Keratinocyte (primary cell): ENCODE measurements at regions not wholly inside any gene's neighbourhood (a gene's known extent, or its start where the extent isn't known, plus 50 kb on each side); places are given as distances from the start of the nearest gene placed in this dataset.

Experiments used
- DNase-seq: peaks from one replicate; pipeline ENCODE4 v3.0.0-alpha.2; 2011; ENCODE audit warnings: low read depth, missing footprints, low spot score
- FAIRE-seq: peaks from 2 replicates; lab custom pipeline; 2011; peaks lifted over from hg19 to GRCh38; lab: Jason Lieb, UNC
- H2AFZ ChIP-seq: 2 replicates; pipeline ENCODE4 v1.6.0; 2012; ENCODE audit warnings: low read length, control low read depth, inconsistent platforms; ENCODE audit not compliant: control insufficient read depth
- H3K27ac ChIP-seq: 2 replicates; pipeline ENCODE4 v1.5.1; 2011; ENCODE audit warnings: low read length; ENCODE audit not compliant: control insufficient read depth, insufficient read depth
- H3K27me3 ChIP-seq: 3 replicates; pipeline ENCODE4 v1.6.0; 2011; ENCODE audit warnings: low read length; ENCODE audit not compliant: control insufficient read depth, insufficient read depth; ENCODE audit errors: extremely low read depth
- H3K36me3 ChIP-seq, 2 experiments: 2 replicates in 1 of 2; 3 replicates in 1 of 2; pipeline ENCODE4 v1.5.1; 2011; ENCODE audit warnings: low read length in 2 of 2, mild to moderate bottlenecking in 1 of 2; ENCODE audit not compliant: control insufficient read depth in 2 of 2, insufficient read depth in 2 of 2; ENCODE audit errors: extremely low read depth in 1 of 2
- H3K4me1 ChIP-seq: 3 replicates; pipeline ENCODE4 v1.5.1; 2011; ENCODE audit warnings: low read length; ENCODE audit not compliant: control insufficient read depth, insufficient read depth; ENCODE audit errors: extremely low read depth
- H3K4me2 ChIP-seq: 3 replicates; pipeline ENCODE4 v1.6.0; 2011; ENCODE audit warnings: low read depth, low read length; ENCODE audit not compliant: control insufficient read depth, insufficient read depth; ENCODE audit errors: extremely low read depth
- H3K4me3 ChIP-seq, 3 experiments: fragments of 200-600 bp in 1 of 3; sonication (generic) in 1 of 3; 2 replicates in 2 of 3; 3 replicates in 1 of 3; pipeline ENCODE4 v1.5.1; 2011 to 2016; ENCODE audit warnings: low read length in 3 of 3, mild to moderate bottlenecking in 3 of 3, control low read depth in 2 of 3, inconsistent platforms in 1 of 3, low read depth in 1 of 3, mixed read lengths in 1 of 3, mixed run types in 1 of 3, moderate library complexity in 1 of 3; ENCODE audit not compliant: control insufficient read depth in 2 of 3, insufficient read depth in 2 of 3; ENCODE audit errors: extremely low read depth in 1 of 3
- H3K79me2 ChIP-seq: 2 replicates; pipeline ENCODE4 v1.6.0; 2012; ENCODE audit warnings: low read length; ENCODE audit not compliant: control insufficient read depth, insufficient read depth
- H3K9ac ChIP-seq: 3 replicates; pipeline ENCODE4 v1.6.0; 2011; ENCODE audit warnings: low read length; ENCODE audit not compliant: control insufficient read depth, insufficient read depth; ENCODE audit errors: extremely low read depth
- H3K9me1 ChIP-seq: 3 replicates; pipeline ENCODE4 v1.6.0; 2011; ENCODE audit warnings: low read length; ENCODE audit not compliant: control insufficient read depth, insufficient read depth; ENCODE audit errors: extremely low read depth
- H3K9me3 ChIP-seq: 2 replicates; pipeline ENCODE4 v1.5.1; 2012; ENCODE audit warnings: low read depth, low read length; ENCODE audit not compliant: control insufficient read depth
- H4K20me1 ChIP-seq: 3 replicates; pipeline ENCODE4 v1.6.0; 2011; ENCODE audit warnings: low read length; ENCODE audit not compliant: control insufficient read depth, insufficient read depth; ENCODE audit errors: extremely low read depth
- EZH2 ChIP-seq: IDR thresholded peaks from one replicate; pipeline ENCODE4 v1.6.1; 2012; ENCODE audit warnings: inconsistent platforms, mild to moderate bottlenecking, low read length, moderate library complexity
- dilution Hi-C: fragments of 300-500 bp; cut with MboI; formaldehyde crosslinking; loops from one replicate; pipeline ENCODE4 v1.7.0; 2020; ENCODE audit warnings: low sequenced_read_pairs; ENCODE audit not compliant: extremely low pct_ligation_motif_present
- TF ChIP-seq, protein P1 (sequence below), 3 experiments: IDR thresholded peaks in 1 of 3; conservative IDR thresholded peaks in 1 of 3; optimal IDR thresholded peaks in 1 of 3; 2 replicates in 2 of 3; 3 replicates in 1 of 3; pipeline versions ENCODE3 to v1.5.1; 2011; ENCODE audit warnings: low read length in 3 of 3, mild to moderate bottlenecking in 3 of 3, moderate library complexity in 2 of 3, control low read depth in 1 of 3, inconsistent platforms in 1 of 3; ENCODE audit not compliant: insufficient read depth in 2 of 3; ENCODE audit errors: extremely low read depth in 1 of 3

DNA sequence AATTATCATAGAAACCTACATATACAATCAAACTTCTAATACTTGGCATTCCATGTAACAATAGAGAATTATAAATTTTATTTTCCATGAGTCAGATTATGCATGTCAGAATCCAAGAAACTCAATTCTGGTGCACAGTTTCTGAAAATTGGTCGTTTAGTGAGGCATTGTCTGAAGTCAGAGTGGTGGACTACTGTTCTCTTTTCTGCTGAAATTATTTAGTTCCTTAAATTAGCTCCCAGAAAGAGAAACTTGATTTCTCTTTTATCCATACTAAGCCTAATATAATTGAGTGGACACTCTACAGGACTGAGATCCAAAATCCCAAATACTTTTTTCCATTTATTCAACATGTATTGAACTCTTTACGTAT, 265.5 kb downstream of the ALDH8A1 start:
- no peaks in the 10 kb centered on the region for H3K79me2 ChIP-seq
- no peaks in the 10 kb centered on the region for H3K9me3 ChIP-seq
- no peaks in the 10 kb centered on the region for H3K9me1 ChIP-seq
- no peak overlapping the region for H2AFZ ChIP-seq
- TF ChIP-seq, protein P1, sequence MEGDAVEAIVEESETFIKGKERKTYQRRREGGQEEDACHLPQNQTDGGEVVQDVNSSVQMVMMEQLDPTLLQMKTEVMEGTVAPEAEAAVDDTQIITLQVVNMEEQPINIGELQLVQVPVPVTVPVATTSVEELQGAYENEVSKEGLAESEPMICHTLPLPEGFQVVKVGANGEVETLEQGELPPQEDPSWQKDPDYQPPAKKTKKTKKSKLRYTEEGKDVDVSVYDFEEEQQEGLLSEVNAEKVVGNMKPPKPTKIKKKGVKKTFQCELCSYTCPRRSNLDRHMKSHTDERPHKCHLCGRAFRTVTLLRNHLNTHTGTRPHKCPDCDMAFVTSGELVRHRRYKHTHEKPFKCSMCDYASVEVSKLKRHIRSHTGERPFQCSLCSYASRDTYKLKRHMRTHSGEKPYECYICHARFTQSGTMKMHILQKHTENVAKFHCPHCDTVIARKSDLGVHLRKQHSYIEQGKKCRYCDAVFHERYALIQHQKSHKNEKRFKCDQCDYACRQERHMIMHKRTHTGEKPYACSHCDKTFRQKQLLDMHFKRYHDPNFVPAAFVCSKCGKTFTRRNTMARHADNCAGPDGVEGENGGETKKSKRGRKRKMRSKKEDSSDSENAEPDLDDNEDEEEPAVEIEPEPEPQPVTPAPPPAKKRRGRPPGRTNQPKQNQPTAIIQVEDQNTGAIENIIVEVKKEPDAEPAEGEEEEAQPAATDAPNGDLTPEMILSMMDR (optimal IDR thresholded peaks at IDR 0.05 in 1 of 3, IDR thresholded peaks at IDR 0.05 in 1 of 3, conservative IDR thresholded peaks at IDR 0.05 in 1 of 3; ENCODE audit: extremely low read depth in 1 of 3, insufficient read depth in 2 of 3, low read length in 3 of 3), result no peak
- no peak for TF ChIP-seq EZH2
- no peak for DNase-seq
- H4K20me1 ChIP-seq, result no peaks in the 10 kb centered on the region
- FAIRE-seq, result no peak
- H3K27ac ChIP-seq, result no peak overlapping the region
- dilution Hi-C loops, result no loop called here
- no peaks in the 10 kb centered on the region for H3K36me3 ChIP-seq
- no peak overlapping the region for H3K9ac ChIP-seq
- H3K27me3 ChIP-seq, result peaks cover 2% of the 10 kb centered on the region
- H3K4me2 ChIP-seq, result no peak overlapping the region
- peaks cover 3% of the 10 kb centered on the region for H3K4me1 ChIP-seq
- no peak overlapping the region for H3K4me3 ChIP-seq

DNA sequence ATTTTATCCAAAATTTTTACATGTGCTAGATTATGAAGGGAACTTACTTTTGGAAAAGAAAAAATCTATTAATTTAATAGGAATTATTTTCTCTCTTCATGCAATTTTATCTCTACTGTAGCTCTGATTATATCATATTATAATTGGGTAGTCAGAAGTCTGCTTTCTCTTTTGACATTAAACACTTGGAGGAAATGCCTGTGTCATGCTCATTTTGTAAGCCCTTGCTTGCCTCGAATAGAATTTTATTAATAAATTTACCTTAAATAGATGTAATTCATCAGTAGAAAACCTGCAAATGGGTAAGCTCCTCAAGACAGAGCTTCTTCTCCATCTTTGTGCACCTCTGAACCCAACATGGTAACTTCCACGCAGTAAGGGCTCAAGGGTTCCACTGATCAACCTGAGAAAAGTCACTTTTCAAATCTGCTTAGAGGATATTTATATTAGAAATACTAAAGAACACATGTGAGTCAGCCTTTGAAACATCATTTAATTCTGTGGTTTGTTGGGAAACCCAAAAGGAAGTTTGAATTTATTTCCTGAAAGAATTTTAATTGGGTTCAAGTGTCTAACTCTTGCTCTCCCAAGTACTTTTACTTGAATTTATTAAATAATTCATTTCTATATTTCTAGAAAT, 266.0 kb downstream of the ALDH8A1 start:
- H3K4me2 ChIP-seq, result no peak overlapping the region
- no peak overlapping the region for H3K9ac ChIP-seq

More for the DNA sequence above, 266.0 kb downstream of the ALDH8A1 start:
- TF ChIP-seq, protein P1 (optimal IDR thresholded peaks at IDR 0.05 in 1 of 3, IDR thresholded peaks at IDR 0.05 in 1 of 3, conservative IDR thresholded peaks at IDR 0.05 in 1 of 3; ENCODE audit: extremely low read depth in 1 of 3, insufficient read depth in 2 of 3, low read length in 3 of 3), result no peak
- TF ChIP-seq EZH2, result no peak
- no peaks in the 10 kb centered on the region for H3K36me3 ChIP-seq
- FAIRE-seq, result no peak
- DNase-seq, result no peak
- dilution Hi-C loops, result no loop called here
- no peak overlapping the region for H3K27ac ChIP-seq
- H4K20me1 ChIP-seq, result no peaks in the 10 kb centered on the region
- no peak overlapping the region for H3K4me3 ChIP-seq
- H3K27me3 ChIP-seq, result no peaks in the 10 kb centered on the region
- no peaks in the 10 kb centered on the region for H3K79me2 ChIP-seq
- peaks cover 3% of the 10 kb centered on the region for H3K4me1 ChIP-seq
- no peaks in the 10 kb centered on the region for H3K9me1 ChIP-seq
- no peak overlapping the region for H2AFZ ChIP-seq
- no peaks in the 10 kb centered on the region for H3K9me3 ChIP-seq
